GM23248 (cell line): ENCODE measurements at regions not wholly inside any gene's neighbourhood (a gene's known extent, or its start where the extent isn't known, plus 50 kb on each side); places are given as distances from the start of the nearest gene placed in this dataset.

Experiments used
- DNase-seq: peaks from one replicate; pipeline ENCODE4 v3.0.0-alpha.2; 2015
- H2AFZ ChIP-seq: fragments of 200-600 bp; sonication (generic); 2 replicates; pipeline ENCODE4 v1.6.1; 2016; ENCODE audit warnings: antibody characterized with exemption
- H3F3A ChIP-seq: fragments of 200-600 bp; sonication (generic); 2 replicates; pipeline ENCODE4 v1.6.1; 2016; ENCODE audit warnings: mild to moderate bottlenecking, antibody characterized with exemption, mixed run types; ENCODE audit not compliant: insufficient read depth
- H3K27ac ChIP-seq: fragments of 200-600 bp; sonication (generic); 2 replicates; pipeline ENCODE4 v1.5.1; 2016; ENCODE audit warnings: mild to moderate bottlenecking
- H3K27me3 ChIP-seq: fragments of 200-600 bp; sonication (generic); replicated peaks from 2 replicates; pipeline ENCODE4 v1.6.1; 2016; ENCODE audit warnings: mild to moderate bottlenecking; ENCODE audit not compliant: insufficient read depth
- H3K36me3 ChIP-seq: fragments of 200-600 bp; sonication (generic); 2 replicates; pipeline ENCODE4 v1.6.1; 2016; ENCODE audit warnings: low read depth, mild to moderate bottlenecking
- H3K4me1 ChIP-seq: fragments of 200-600 bp; sonication (generic); 2 replicates; pipeline ENCODE4 v1.6.1; 2016; ENCODE audit warnings: mild to moderate bottlenecking; ENCODE audit not compliant: insufficient read depth
- H3K4me2 ChIP-seq: fragments of 200-600 bp; sonication (generic); one replicate; pipeline ENCODE4 v1.6.1; 2016; ENCODE audit warnings: mild to moderate bottlenecking; ENCODE audit not compliant: unreplicated experiment
- H3K4me3 ChIP-seq: fragments of 200-600 bp; sonication (generic); 2 replicates; pipeline ENCODE4 v1.5.1; 2016; ENCODE audit warnings: mild to moderate bottlenecking
- H3K79me2 ChIP-seq: fragments of 200-600 bp; sonication (generic); 2 replicates; pipeline ENCODE4 v1.6.1; 2016; ENCODE audit warnings: mild to moderate bottlenecking; ENCODE audit not compliant: insufficient read depth
- H3K9ac ChIP-seq: fragments of 200-600 bp; sonication (generic); 2 replicates; pipeline ENCODE4 v1.6.1; 2016; ENCODE audit warnings: mild to moderate bottlenecking
- H3K9me2 ChIP-seq: fragments of 200-600 bp; sonication (generic); 2 replicates; pipeline ENCODE4 v1.6.1; 2016; ENCODE audit warnings: mixed run types, mild to moderate bottlenecking, moderate library complexity; ENCODE audit not compliant: insufficient read depth
- H3K9me3 ChIP-seq: fragments of 200-600 bp; sonication (generic); one replicate; pipeline ENCODE4 v1.6.1; 2017; ENCODE audit warnings: low read depth
- H4K20me1 ChIP-seq: fragments of 200-600 bp; sonication (generic); 2 replicates; pipeline ENCODE4 v1.6.0; 2016; ENCODE audit not compliant: insufficient read depth
- EZH2 ChIP-seq: fragments of 200-600 bp; sonication (generic); IDR thresholded peaks from 2 replicates; pipeline ENCODE4 v1.6.1; 2018; ENCODE audit warnings: antibody characterized with exemption, mild to moderate bottlenecking; ENCODE audit not compliant: insufficient read depth, poor library complexity, severe bottlenecking
- EZH2phosphoT487 ChIP-seq: fragments of 200-600 bp; sonication (generic); IDR thresholded peaks from 2 replicates; pipeline ENCODE4 v1.6.1; 2018; ENCODE audit warnings: antibody characterized with exemption, moderate library complexity, mild to moderate bottlenecking, low read depth; ENCODE audit not compliant: insufficient read depth
- WGBS, 2 experiments: methylation state at CpG; one replicate each; pipeline ENCODE4 v1.1.6; 2015 to 2017; ENCODE audit warnings: low lambda C conversion rate in 2 of 2, low coverage in 1 of 2; ENCODE audit errors: missing lambda C conversion rate in 2 of 2; 5-methylcytosine and 5-hydroxymethylcytosine counted together
- in situ Hi-C: fragments of 300-500 bp; cut with MboI; formaldehyde crosslinking; loops from 2 replicates; pipeline ENCODE4 v1.15.0; 2020

GRCh38 chr1:22266141-22266540, 123.2 kb upstream of the WNT4 start:
- Histone ChIP-seq H4K20me1 (no peaks in the 10 kb centered on the region), H3K4me3 (no peak overlapping the region), H3K36me3 (no peaks in the 10 kb centered on the region), H3K79me2 (no peaks in the 10 kb centered on the region), H3K4me2 (no peak overlapping the region), H3K9ac (no peak overlapping the region), H3K27ac (no peak overlapping the region), H3K9me2 (no peaks in the 10 kb centered on the region), H3F3A (no peaks in the 10 kb centered on the region), H3K4me1 (no peaks in the 10 kb centered on the region), H3K9me3 (no peaks in the 10 kb centered on the region), H2AFZ (no peak overlapping the region), H3K27me3 (peaks cover 15% of the 10 kb centered on the region)
- in situ Hi-C loops: no loop called here
- TF ChIP-seq EZH2: no peak
- TF ChIP-seq EZH2phosphoT487: no peak
- 59 to 68% methylated on average over 6 of the region's 6 CpGs for WGBS, 2 experiments
- DNase-seq: no peak

DNA sequence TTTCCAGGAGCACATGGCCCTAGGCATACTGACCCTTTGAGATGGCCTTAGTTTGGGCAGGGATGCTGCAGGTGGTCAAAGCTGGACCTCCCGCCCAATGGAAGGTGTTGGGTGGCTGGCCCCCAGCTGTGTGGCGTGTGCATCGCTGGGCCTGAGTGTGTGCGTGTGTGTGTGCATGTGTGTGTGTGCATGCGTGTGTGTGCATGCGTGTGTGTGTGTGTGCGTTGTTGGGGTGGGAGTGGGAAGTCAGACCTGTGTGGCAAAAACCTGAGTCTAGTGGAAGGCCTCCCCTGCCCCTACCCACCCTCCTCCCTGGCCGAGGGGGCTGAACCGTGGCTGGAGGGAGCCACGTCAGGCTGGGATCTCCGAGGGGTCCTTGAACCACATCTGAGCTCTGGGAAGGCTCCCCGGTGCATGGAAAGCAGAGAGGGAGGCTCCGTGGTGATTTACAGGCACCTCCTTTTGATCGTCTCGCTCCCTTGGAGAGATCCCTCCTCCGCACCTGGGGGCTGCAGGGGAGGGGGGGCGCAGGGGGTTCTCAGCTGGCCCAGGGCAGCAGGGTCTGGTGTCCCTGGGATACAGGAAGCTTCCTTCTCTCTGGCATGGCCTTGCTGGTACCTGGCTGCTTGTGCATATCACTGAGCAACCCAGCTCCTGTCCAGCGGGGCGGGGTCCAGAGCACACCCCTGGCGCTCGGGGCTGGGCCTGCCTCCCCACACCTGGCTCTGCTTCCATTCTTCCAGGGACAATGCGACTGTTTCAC, 124.7 kb upstream of the WNT4 start:
- TF ChIP-seq EZH2phosphoT487 (no peak), EZH2 (no peak)
- no peak overlapping the region for H3K27ac ChIP-seq
- H3K4me2 ChIP-seq: no peak overlapping the region
- H3K4me3 ChIP-seq: no peak overlapping the region
- H3K36me3 ChIP-seq: no peaks in the 10 kb centered on the region
- H3K9me3 ChIP-seq: no peaks in the 10 kb centered on the region
- no peak overlapping the region for H3K9ac ChIP-seq
- no peaks in the 10 kb centered on the region for H3F3A ChIP-seq
- H3K27me3 ChIP-seq: peaks cover 15% of the 10 kb centered on the region
- WGBS, 2 experiments: 65 to 67% methylated on average over 19 to 22 of the region's 22 CpGs
- H2AFZ ChIP-seq: no peak overlapping the region
- in situ Hi-C loops: no loop called here
- no peaks in the 10 kb centered on the region for H3K4me1 ChIP-seq
- DNase-seq: no peak
- H3K79me2 ChIP-seq: no peaks in the 10 kb centered on the region
- H4K20me1 ChIP-seq: no peaks in the 10 kb centered on the region
- no peaks in the 10 kb centered on the region for H3K9me2 ChIP-seq

DNA sequence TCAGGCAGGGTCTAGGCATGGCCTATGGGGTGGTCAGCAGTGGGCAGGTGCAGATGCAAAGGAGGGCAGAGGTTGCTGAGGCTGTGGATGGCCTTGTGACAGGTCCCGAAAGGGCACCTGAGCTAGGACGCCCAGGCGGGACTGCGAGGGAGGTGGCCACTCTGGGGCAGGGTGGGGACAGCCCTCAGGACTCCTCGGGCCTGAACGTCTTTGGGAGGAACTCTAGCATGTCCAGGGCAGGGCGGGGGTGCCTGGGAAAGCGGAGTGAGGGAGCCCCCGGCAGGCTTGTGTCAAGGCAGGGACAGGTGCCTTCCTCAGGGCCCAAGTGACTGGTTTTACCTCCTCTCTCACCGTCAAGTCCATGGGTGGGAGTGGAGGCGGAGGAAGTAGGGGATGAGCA, 125.4 kb upstream of the WNT4 start:
- DNase-seq: no peak
- no peak overlapping the region for H3K9ac ChIP-seq
- no peaks in the 10 kb centered on the region for H3K4me1 ChIP-seq
- no peak overlapping the region for H3K4me3 ChIP-seq
- no peak overlapping the region for H3K4me2 ChIP-seq
- no peaks in the 10 kb centered on the region for H3F3A ChIP-seq
- TF ChIP-seq EZH2 (no peak), EZH2phosphoT487 (no peak)
- no peaks in the 10 kb centered on the region for H3K79me2 ChIP-seq
- H3K27me3 ChIP-seq: peaks cover 15% of the 10 kb centered on the region
- in situ Hi-C loops: no loop called here
- H3K9me2 ChIP-seq: no peaks in the 10 kb centered on the region
- H3K27ac ChIP-seq: no peak overlapping the region
- no peaks in the 10 kb centered on the region for H3K36me3 ChIP-seq
- 66 to 73% methylated on average over 11 of the region's 11 CpGs for WGBS, 2 experiments
- no peak overlapping the region for H2AFZ ChIP-seq
- no peaks in the 10 kb centered on the region for H3K9me3 ChIP-seq
- no peaks in the 10 kb centered on the region for H4K20me1 ChIP-seq

GRCh38 chr1:22271847-22272801, 129.2 kb upstream of the WNT4 start:
- in situ Hi-C loops: no loop called here
- Histone ChIP-seq H3K27ac (no peak overlapping the region), H4K20me1 (no peaks in the 10 kb centered on the region), H3K9me2 (no peaks in the 10 kb centered on the region), H3K4me1 (no peaks in the 10 kb centered on the region), H3K36me3 (no peaks in the 10 kb centered on the region), H3K4me3 (no peak overlapping the region), H2AFZ (no peak overlapping the region), H3K4me2 (no peak overlapping the region), H3K9me3 (no peaks in the 10 kb centered on the region), H3K27me3 (peaks cover 22% of the 10 kb centered on the region), H3K79me2 (no peaks in the 10 kb centered on the region), H3K9ac (no peak overlapping the region), H3F3A (no peaks in the 10 kb centered on the region)
- WGBS, 2 experiments: 63 to 65% methylated on average over 7 to 8 of the region's 8 CpGs
- no peak for DNase-seq
- TF ChIP-seq EZH2phosphoT487 (no peak), EZH2 (no peak)
